ENCODE measurements at regions not wholly inside any gene's neighbourhood (a gene's known extent, or its start where the extent isn't known, plus 50 kb on each side); places are given as distances from the start of the nearest gene placed in this dataset.
A peak's percentile ranks its signal among the peaks of the same experiment; 100 is the strongest.

GRCh38 chr14:89720741-89721729, 233.5 kb downstream of the EFCAB11 start:
- Histone ChIP-seq H3K27ac (ENCODE audit: low read depth, low read length, severe bottlenecking) (no peak overlapping the region), H3K4me1 (ENCODE audit: control insufficient read depth, insufficient read depth, low read length, poor library complexity, severe bottlenecking) (no peaks in the 10 kb centered on the region), H3K36me3 (ENCODE audit: control insufficient read depth, insufficient read depth, low read length) (no peaks in the 10 kb centered on the region), H3K4me3 (ENCODE audit: extremely low read depth, insufficient read depth, low read length, poor library complexity, severe bottlenecking) (no peak overlapping the region), H3K9me3 (ENCODE audit: control insufficient read depth, low read length) (no peaks in the 10 kb centered on the region)
- WGBS, 2 experiments (ENCODE audit: insufficient coverage in 2 of 2): 63 to 65% methylated on average over 11 of the region's 11 CpGs

- Histone ChIP-seq H3K27ac (ENCODE audit: low read depth, low read length, severe bottlenecking) (no peak overlapping the region), H3K9me3 (ENCODE audit: control insufficient read depth, low read length) (no peaks in the 10 kb centered on the region), H3K36me3 (ENCODE audit: control insufficient read depth, insufficient read depth, low read length) (no peaks in the 10 kb centered on the region), H3K4me1 (ENCODE audit: control insufficient read depth, insufficient read depth, low read length, poor library complexity, severe bottlenecking) (no peaks in the 10 kb centered on the region), H3K4me3 (ENCODE audit: extremely low read depth, insufficient read depth, low read length, poor library complexity, severe bottlenecking) (no peak overlapping the region)
- WGBS, 2 experiments (ENCODE audit: insufficient coverage in 2 of 2): 93 to 94% methylated on average over 3 to 4 of the region's 7 CpGs
These were observed 234.3 kb downstream of the EFCAB11 start for GRCh38 chr14:89720076-89720687.

- no peaks in the 10 kb centered on the region for H3K36me3 ChIP-seq (ENCODE audit: control insufficient read depth, insufficient read depth, low read length)
- 90 to 91% methylated on average over 4 to 6 of the region's 10 CpGs for WGBS, 2 experiments (ENCODE audit: insufficient coverage in 2 of 2)
These were observed 235.0 kb downstream of the EFCAB11 start for GRCh38 chr14:89719366-89720075.

GRCh38 chr14:89708982-89709625, 245.4 kb downstream of the EFCAB11 start:
- Histone ChIP-seq H3K9me3 (ENCODE audit: control insufficient read depth, low read length) (peaks cover 8% of the 10 kb centered on the region), H3K4me1 (ENCODE audit: control insufficient read depth, insufficient read depth, low read length, poor library complexity, severe bottlenecking) (no peaks in the 10 kb centered on the region), H3K27ac (ENCODE audit: low read depth, low read length, severe bottlenecking) (no peak overlapping the region), H3K36me3 (ENCODE audit: control insufficient read depth, insufficient read depth, low read length) (no peaks in the 10 kb centered on the region), H3K4me3 (ENCODE audit: extremely low read depth, insufficient read depth, low read length, poor library complexity, severe bottlenecking) (no peak overlapping the region)
- WGBS, 2 experiments (ENCODE audit: insufficient coverage in 2 of 2): 86% methylated on average over 1 of the region's 3 CpGs; no CpG with 5 or more reads in 1 of the 2 experiments

More at GRCh38 chr14:89719366-89720075, 235.0 kb downstream of the EFCAB11 start:
- Histone ChIP-seq H3K4me1 (ENCODE audit: control insufficient read depth, insufficient read depth, low read length, poor library complexity, severe bottlenecking) (no peaks in the 10 kb centered on the region), H3K4me3 (ENCODE audit: extremely low read depth, insufficient read depth, low read length, poor library complexity, severe bottlenecking) (no peak overlapping the region), H3K9me3 (ENCODE audit: control insufficient read depth, low read length) (no peaks in the 10 kb centered on the region), H3K27ac (ENCODE audit: low read depth, low read length, severe bottlenecking) (no peak overlapping the region)

- no peaks in the 10 kb centered on the region for H3K36me3 ChIP-seq (ENCODE audit: control insufficient read depth, insufficient read depth, low read length)
- WGBS, 2 experiments (ENCODE audit: insufficient coverage in 2 of 2): 96% methylated on average over 2 of the region's 2 CpGs; no CpG with 5 or more reads in 1 of the 2 experiments
- H3K4me3 ChIP-seq (ENCODE audit: extremely low read depth, insufficient read depth, low read length, poor library complexity, severe bottlenecking): no peak overlapping the region
- no peaks in the 10 kb centered on the region for H3K4me1 ChIP-seq (ENCODE audit: control insufficient read depth, insufficient read depth, low read length, poor library complexity, severe bottlenecking)
- H3K27ac ChIP-seq (ENCODE audit: low read depth, low read length, severe bottlenecking): no peak overlapping the region
- H3K9me3 ChIP-seq (ENCODE audit: control insufficient read depth, low read length): peaks cover under 1% of the 10 kb centered on the region
These were observed 247.4 kb downstream of the EFCAB11 start for GRCh38 chr14:89707086-89707485.

- Histone ChIP-seq H3K27ac (ENCODE audit: low read depth, low read length, severe bottlenecking) (no peak overlapping the region), H3K9me3 (ENCODE audit: control insufficient read depth, low read length) (peaks cover 2% of the 10 kb centered on the region), H3K36me3 (ENCODE audit: control insufficient read depth, insufficient read depth, low read length) (no peaks in the 10 kb centered on the region), H3K4me3 (ENCODE audit: extremely low read depth, insufficient read depth, low read length, poor library complexity, severe bottlenecking) (no peak overlapping the region), H3K4me1 (ENCODE audit: control insufficient read depth, insufficient read depth, low read length, poor library complexity, severe bottlenecking) (peaks cover 8% of the 10 kb centered on the region)
- WGBS, 2 experiments (ENCODE audit: insufficient coverage in 2 of 2): 93 to 100% methylated on average over 2 of the region's 2 CpGs
These were observed 251.7 kb downstream of the EFCAB11 start for GRCh38 chr14:89702876-89703200.

- H3K36me3 ChIP-seq (ENCODE audit: control insufficient read depth, insufficient read depth, low read length): no peaks in the 10 kb centered on the region
- peaks cover 8% of the 10 kb centered on the region for H3K4me1 ChIP-seq (ENCODE audit: control insufficient read depth, insufficient read depth, low read length, poor library complexity, severe bottlenecking)
- WGBS, 2 experiments (ENCODE audit: insufficient coverage in 2 of 2): 93% methylated on average over 3 of the region's 6 CpGs; no CpG with 5 or more reads in 1 of the 2 experiments
- peaks cover 2% of the 10 kb centered on the region for H3K9me3 ChIP-seq (ENCODE audit: control insufficient read depth, low read length)
- H3K27ac ChIP-seq (ENCODE audit: low read depth, low read length, severe bottlenecking): peak overlapping the region; percentile 48
- no peak overlapping the region for H3K4me3 ChIP-seq (ENCODE audit: extremely low read depth, insufficient read depth, low read length, poor library complexity, severe bottlenecking)
These were observed 252.3 kb downstream of the EFCAB11 start for GRCh38 chr14:89702073-89702875.

GRCh38 chr14:89701211-89702043, 253.1 kb downstream of the EFCAB11 start:
- Histone ChIP-seq H3K27ac (ENCODE audit: low read depth, low read length, severe bottlenecking) (peak overlapping the region; percentile 48), H3K9me3 (ENCODE audit: control insufficient read depth, low read length) (peaks cover 2% of the 10 kb centered on the region), H3K4me1 (ENCODE audit: control insufficient read depth, insufficient read depth, low read length, poor library complexity, severe bottlenecking) (peaks cover 8% of the 10 kb centered on the region), H3K4me3 (ENCODE audit: extremely low read depth, insufficient read depth, low read length, poor library complexity, severe bottlenecking) (peak overlapping the region; percentile 20), H3K36me3 (ENCODE audit: control insufficient read depth, insufficient read depth, low read length) (no peaks in the 10 kb centered on the region)
- WGBS, 2 experiments (ENCODE audit: insufficient coverage in 2 of 2): 11 to 25% methylated on average over 35 to 50 of the region's 81 CpGs

- no peaks in the 10 kb centered on the region for H3K36me3 ChIP-seq (ENCODE audit: control insufficient read depth, insufficient read depth, low read length)
- peak overlapping the region; percentile 20 for H3K4me3 ChIP-seq (ENCODE audit: extremely low read depth, insufficient read depth, low read length, poor library complexity, severe bottlenecking)
- peaks cover 2% of the 10 kb centered on the region for H3K9me3 ChIP-seq (ENCODE audit: control insufficient read depth, low read length)
- H3K4me1 ChIP-seq (ENCODE audit: control insufficient read depth, insufficient read depth, low read length, poor library complexity, severe bottlenecking): peaks cover 8% of the 10 kb centered on the region
- 63 to 70% methylated on average over 5 to 8 of the region's 12 CpGs for WGBS, 2 experiments (ENCODE audit: insufficient coverage in 2 of 2)
- no peak overlapping the region for H3K27ac ChIP-seq (ENCODE audit: low read depth, low read length, severe bottlenecking)
These were observed 253.7 kb downstream of the EFCAB11 start for GRCh38 chr14:89700801-89701200.

All from mesodermal cell (in vitro differentiated cells).